IPS DF 6.9 (cell line): ENCODE measurements at regions not wholly inside any gene's neighbourhood (a gene's known extent, or its start where the extent isn't known, plus 50 kb on each side); places are given as distances from the start of the nearest gene placed in this dataset.
"Not testable (repeated sequence)": the region's sequence is repeated elsewhere in the genome, so short reads cannot be mapped to it uniquely, and the experiment has no call there.

ENCODE experiments used
- DNase-seq: peaks from one replicate; pipeline ENCODE4 v3.0.0-alpha.2; 2013; ENCODE audit warnings: low read depth, low spot score
- H3K27ac ChIP-seq: one replicate; pipeline ENCODE4 v1.5.1; 2013; ENCODE audit warnings: low read length, control low read depth
- H3K27me3 ChIP-seq: 2 replicates; pipeline ENCODE4 v1.6.1; 2013; ENCODE audit warnings: mild to moderate bottlenecking, low read length; ENCODE audit not compliant: control insufficient read depth, insufficient read depth
- H3K36me3 ChIP-seq: 2 replicates; pipeline ENCODE4 v1.6.1; 2013; ENCODE audit warnings: low read length; ENCODE audit not compliant: control insufficient read depth, insufficient read depth
- H3K4me1 ChIP-seq: 2 replicates; pipeline ENCODE4 v1.6.1; 2013; ENCODE audit warnings: low read length; ENCODE audit not compliant: control insufficient read depth, insufficient read depth
- H3K4me3 ChIP-seq: 2 replicates; pipeline ENCODE4 v1.5.1; 2013; ENCODE audit warnings: mild to moderate bottlenecking, low read length
- H3K9me3 ChIP-seq: 2 replicates; pipeline ENCODE4 v1.6.1; 2013; ENCODE audit warnings: low read length, inconsistent platforms; ENCODE audit not compliant: control insufficient read depth, insufficient read depth
- WGBS: extraction: QIAGEN DNeasy Blood & Tissue Kit; methylation state at CpG from one replicate; pipeline ENCODE4 v1.1.7; 2013; ENCODE audit warnings: mixed read lengths, missing lambda C conversion rate; ENCODE audit not compliant: insufficient read length, insufficient coverage; 5-methylcytosine and 5-hydroxymethylcytosine counted together

GRCh38 chr10:64798297-64798696 is 1277.1 kb downstream of the REEP3 start:
- Histone ChIP-seq H3K4me3 (no peak overlapping the region), H3K9me3 (no peaks in the 10 kb centered on the region), H3K27ac (no peak overlapping the region), H3K36me3 (no peaks in the 10 kb centered on the region), H3K4me1 (no peaks in the 10 kb centered on the region), H3K27me3 (no peaks in the 10 kb centered on the region)
- WGBS, result no CpG with 5 or more reads among the region's 1 CpG
- no peak for DNase-seq

- H3K27ac ChIP-seq, DNase-seq, H3K4me3 ChIP-seq: not testable (repeated sequence)
Measured at GRCh38 chr10:64808233-64808632, 1287.0 kb downstream of the REEP3 start.

GRCh38 chr10:64810046-64810445 is 1288.8 kb downstream of the REEP3 start:
- not testable (repeated sequence) for DNase-seq, H3K4me1 ChIP-seq, H3K4me3 ChIP-seq, H3K36me3 ChIP-seq, H3K27me3 ChIP-seq, H3K9me3 ChIP-seq, H3K27ac ChIP-seq
- no CpG with 5 or more reads among the region's 4 CpGs for WGBS

More at GRCh38 chr10:64808233-64808632, 1287.0 kb downstream of the REEP3 start:
- not testable (repeated sequence) for H3K4me1 ChIP-seq, H3K27me3 ChIP-seq, H3K9me3 ChIP-seq, H3K36me3 ChIP-seq

GRCh38 chr10:64813391-64813790 is 1292.2 kb downstream of the REEP3 start:
- WGBS, result no CpG with 5 or more reads among the region's 2 CpGs
- DNase-seq, result no peak

GRCh38 chr10:64814201-64814600 is 1293.0 kb downstream of the REEP3 start:
- H3K4me1 ChIP-seq, result no peaks in the 10 kb centered on the region
- no peak overlapping the region for H3K4me3 ChIP-seq
- no peak overlapping the region for H3K27ac ChIP-seq
- DNase-seq, result no peak
- H3K9me3 ChIP-seq, result no peaks in the 10 kb centered on the region
- WGBS, result no CpG with 5 or more reads among the region's 2 CpGs
- no peaks in the 10 kb centered on the region for H3K36me3 ChIP-seq
- H3K27me3 ChIP-seq, result no peaks in the 10 kb centered on the region

More at GRCh38 chr10:64813391-64813790, 1292.2 kb downstream of the REEP3 start:
- Histone ChIP-seq H3K9me3 (no peaks in the 10 kb centered on the region), H3K36me3 (no peaks in the 10 kb centered on the region), H3K4me3 (no peak overlapping the region), H3K27me3 (no peaks in the 10 kb centered on the region), H3K4me1 (no peaks in the 10 kb centered on the region), H3K27ac (no peak overlapping the region)

GRCh38 chr10:64829888-64830412 is 1308.7 kb downstream of the REEP3 start:
- no CpG with 5 or more reads among the region's 3 CpGs for WGBS
- H3K27ac ChIP-seq, result no peak overlapping the region
- no peaks in the 10 kb centered on the region for H3K9me3 ChIP-seq
- no peak overlapping the region for H3K4me3 ChIP-seq
- no peak for DNase-seq
- no peaks in the 10 kb centered on the region for H3K27me3 ChIP-seq
- H3K36me3 ChIP-seq, result no peaks in the 10 kb centered on the region
- no peaks in the 10 kb centered on the region for H3K4me1 ChIP-seq

GRCh38 chr10:64830869-64831268 is 1309.7 kb downstream of the REEP3 start:
- Histone ChIP-seq H3K27me3 (no peaks in the 10 kb centered on the region), H3K9me3 (no peaks in the 10 kb centered on the region), H3K27ac (no peak overlapping the region), H3K4me3 (no peak overlapping the region), H3K4me1 (no peaks in the 10 kb centered on the region), H3K36me3 (no peaks in the 10 kb centered on the region)
- DNase-seq, result no peak
- WGBS, result no CpG with 5 or more reads among the region's 2 CpGs

GRCh38 chr10:64840341-64840740 is 1319.1 kb downstream of the REEP3 start:
- Histone ChIP-seq H3K4me1 (no peaks in the 10 kb centered on the region), H3K4me3 (no peak overlapping the region), H3K9me3 (no peaks in the 10 kb centered on the region), H3K27ac (no peak overlapping the region), H3K27me3 (no peaks in the 10 kb centered on the region), H3K36me3 (no peaks in the 10 kb centered on the region)
- no CpG with 5 or more reads among the region's 12 CpGs for WGBS
- no peak for DNase-seq

GRCh38 chr10:64846700-64847099 is 1325.5 kb downstream of the REEP3 start:
- no CpG with 5 or more reads among the region's 2 CpGs for WGBS
- Histone ChIP-seq H3K4me1 (no peaks in the 10 kb centered on the region), H3K27me3 (no peaks in the 10 kb centered on the region), H3K27ac (no peak overlapping the region), H3K4me3 (no peak overlapping the region), H3K36me3 (no peaks in the 10 kb centered on the region), H3K9me3 (no peaks in the 10 kb centered on the region)
- no peak for DNase-seq

GRCh38 chr10:64855941-64856340 is 1334.7 kb downstream of the REEP3 start:
- no peak for DNase-seq
- H3K4me1 ChIP-seq, result no peaks in the 10 kb centered on the region
- no peaks in the 10 kb centered on the region for H3K36me3 ChIP-seq
- no peaks in the 10 kb centered on the region for H3K27me3 ChIP-seq
- no peak overlapping the region for H3K27ac ChIP-seq
- H3K9me3 ChIP-seq, result no peaks in the 10 kb centered on the region
- H3K4me3 ChIP-seq, result no peak overlapping the region
- no CpG with 5 or more reads among the region's 2 CpGs for WGBS

- no peaks in the 10 kb centered on the region for H3K9me3 ChIP-seq
- no peaks in the 10 kb centered on the region for H3K27me3 ChIP-seq
- H3K4me3 ChIP-seq, result no peak overlapping the region
- H3K27ac ChIP-seq, result no peak overlapping the region
- H3K4me1 ChIP-seq, result no peaks in the 10 kb centered on the region
- WGBS, result no CpG with 5 or more reads among the region's 2 CpGs
- no peaks in the 10 kb centered on the region for H3K36me3 ChIP-seq
- no peak for DNase-seq
Measured at GRCh38 chr10:64859911-64860310, 1338.7 kb downstream of the REEP3 start.
